HG03432 (cell line): ENCODE measurements at regions not wholly inside any gene's neighbourhood (a gene's known extent, or its start where the extent isn't known, plus 50 kb on each side); places are given as distances from the start of the nearest gene placed in this dataset.
"Not testable (repeated sequence)": the region's sequence is repeated elsewhere in the genome, so short reads cannot be mapped to it uniquely, and the experiment has no call there.

ENCODE experiments used
- ATAC-seq: cut with Tn5 transposase; IDR thresholded peaks from one replicate; pipeline ENCODE4 v1.9.1; 2021; ENCODE audit warnings: mild to moderate bottlenecking, moderate library complexity; ENCODE audit not compliant: unreplicated experiment

GRCh38 chr9:42239445-42240260, 56.2 kb downstream of the SPATA31A6 start:
- not testable (repeated sequence) for ATAC-seq

GRCh38 chr9:42240261-42240579, 56.8 kb downstream of the SPATA31A6 start:
- ATAC-seq = not testable (repeated sequence)

- ATAC-seq = not testable (repeated sequence)
Measured at GRCh38 chr9:42243211-42243610, 59.8 kb downstream of the SPATA31A6 start.

GRCh38 chr9:42243822-42244221, 60.4 kb downstream of the SPATA31A6 start:
- not testable (repeated sequence) for ATAC-seq

GRCh38 chr9:42268729-42269128, 85.3 kb downstream of the SPATA31A6 start:
- not testable (repeated sequence) for ATAC-seq

GRCh38 chr9:42269171-42269570, 85.7 kb downstream of the SPATA31A6 start:
- not testable (repeated sequence) for ATAC-seq

GRCh38 chr9:42273191-42273590, 89.7 kb downstream of the SPATA31A6 start:
- not testable (repeated sequence) for ATAC-seq

GRCh38 chr9:42275141-42275540, 91.7 kb downstream of the SPATA31A6 start:
- no peak for ATAC-seq

GRCh38 chr9:42282531-42283178, 99.2 kb downstream of the SPATA31A6 start:
- not testable (repeated sequence) for ATAC-seq

GRCh38 chr9:42283179-42283543, 99.7 kb downstream of the SPATA31A6 start:
- ATAC-seq = not testable (repeated sequence)

- not testable (repeated sequence) for ATAC-seq
Measured at GRCh38 chr9:42286145-42286845, 102.8 kb downstream of the SPATA31A6 start.

GRCh38 chr9:42288002-42288864, 104.8 kb downstream of the SPATA31A6 start:
- ATAC-seq = not testable (repeated sequence)

- ATAC-seq = not testable (repeated sequence)
Measured at GRCh38 chr9:42288865-42289229, 105.4 kb downstream of the SPATA31A6 start.

GRCh38 chr9:42300124-42300523, 116.7 kb downstream of the SPATA31A6 start:
- ATAC-seq = not testable (repeated sequence)

GRCh38 chr9:42306625-42307024, 123.2 kb downstream of the SPATA31A6 start:
- not testable (repeated sequence) for ATAC-seq

- not testable (repeated sequence) for ATAC-seq
Measured at GRCh38 chr9:42307449-42307848, 124.0 kb downstream of the SPATA31A6 start.

- not testable (repeated sequence) for ATAC-seq
Measured at GRCh38 chr9:42310972-42311371, 127.5 kb downstream of the SPATA31A6 start.

GRCh38 chr9:42316026-42316425, 132.6 kb downstream of the SPATA31A6 start:
- not testable (repeated sequence) for ATAC-seq

- not testable (repeated sequence) for ATAC-seq
Measured at GRCh38 chr9:42317677-42318076, 134.2 kb downstream of the SPATA31A6 start.

- not testable (repeated sequence) for ATAC-seq
Measured at GRCh38 chr9:42323084-42323809, 139.8 kb downstream of the SPATA31A6 start.
